ENCODE measurements at regions not wholly inside any gene's neighbourhood (a gene's known extent, or its start where the extent isn't known, plus 50 kb on each side); places are given as distances from the start of the nearest gene placed in this dataset.

DNA sequence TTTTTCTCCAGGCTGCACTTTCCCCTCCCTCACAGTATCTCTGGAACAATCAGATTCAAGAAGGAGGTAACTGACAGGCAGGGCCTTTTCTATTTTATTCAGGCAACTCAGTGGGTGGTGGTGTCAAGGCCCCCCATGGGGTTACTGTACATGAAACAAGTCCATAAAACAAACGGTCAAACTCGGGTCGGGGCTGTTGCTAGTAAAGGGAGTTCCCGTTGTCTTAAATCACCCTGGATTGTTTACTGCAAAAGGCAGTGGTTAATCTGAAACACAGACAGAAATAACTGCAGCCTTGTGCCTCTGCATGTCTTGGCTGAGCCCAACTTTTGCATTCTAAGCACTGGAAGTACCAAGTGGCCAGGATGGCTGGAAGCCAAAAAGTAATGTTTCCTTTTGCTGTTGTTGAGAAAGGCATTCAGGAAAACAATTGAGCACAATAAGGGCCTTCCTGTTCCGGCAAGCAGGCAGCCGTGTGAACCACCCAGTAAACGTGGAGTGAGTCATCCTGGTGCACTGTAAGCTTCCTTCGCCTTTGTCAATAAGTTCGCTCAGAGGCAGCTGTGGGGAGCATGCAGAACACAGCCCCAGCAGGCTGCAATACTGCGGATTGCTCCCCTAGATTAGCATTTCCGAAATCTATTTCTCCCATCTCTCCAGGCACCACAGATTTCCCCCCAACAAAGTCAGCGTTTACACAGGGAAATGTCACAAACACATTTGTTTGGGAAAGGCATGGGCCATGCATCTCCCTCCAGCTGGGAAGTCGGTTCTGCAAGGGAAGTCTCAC lies 149.6 kb downstream of the IRS1 start (continued):
- TF ChIP-seq ZNF138 (CRISPR knock-in tag; IDR thresholded peaks at IDR 0.05; ENCODE audit: low read depth) (no peak; the same call in 1 of the 2 replicates), ZNF777 (CRISPR knock-in tag; IDR thresholded peaks at IDR 0.05) (no peak), ARNT (IDR thresholded peaks at IDR 0.05) (no peak), FLYWCH1 (CRISPR knock-in tag; IDR thresholded peaks at IDR 0.05) (no peak), BORCS8-MEF2B (CRISPR knock-in tag; IDR thresholded peaks at IDR 0.05) (peak; percentile 87), PRMT3 (CRISPR knock-in tag; IDR thresholded peaks at IDR 0.05; ENCODE audit: borderline replicate concordance, low read depth) (peak; percentile 76; the same call in 1 of the 2 replicates), HDAC2 (CRISPR knock-in tag; IDR thresholded peaks at IDR 0.05) (peak; percentile 87), SP4 (CRISPR knock-in tag; IDR thresholded peaks at IDR 0.05) (no peak), ZNF263 (CRISPR knock-in tag; IDR thresholded peaks at IDR 0.05) (peak; percentile 66), ZNF570 (CRISPR knock-in tag; IDR thresholded peaks at IDR 0.05; ENCODE audit: borderline replicate concordance) (no peak), ZFP1 (CRISPR knock-in tag; IDR thresholded peaks at IDR 0.05) (peak; percentile 93; the same call in 1 of the 2 replicates), ZSCAN31 (CRISPR knock-in tag; IDR thresholded peaks at IDR 0.05; ENCODE audit: low read depth) (peak; percentile 84), DNMT1 (CRISPR knock-in tag; IDR thresholded peaks at IDR 0.05) (no peak), FOXO1 (CRISPR knock-in tag; IDR thresholded peaks at IDR 0.05) (peak; percentile 98), YY1 (IDR thresholded peaks at IDR 0.05; ENCODE audit: insufficient read depth, insufficient replicate concordance, low read depth, low read length) (no peak), CBX2 (IDR thresholded peaks at IDR 0.05; ENCODE audit: low read depth, low read length) (no peak), CBX2 (CRISPR knock-in tag; IDR thresholded peaks at IDR 0.05; ENCODE audit: low read depth) (no peak), RXRA (CRISPR knock-in tag; IDR thresholded peaks at IDR 0.05) (peak; percentile 76; the same call in 1 of the 2 replicates), ZNF101 (CRISPR knock-in tag; IDR thresholded peaks at IDR 0.05; ENCODE audit: borderline replicate concordance, low read depth) (no peak)
- TF ChIP-seq, protein P1, sequence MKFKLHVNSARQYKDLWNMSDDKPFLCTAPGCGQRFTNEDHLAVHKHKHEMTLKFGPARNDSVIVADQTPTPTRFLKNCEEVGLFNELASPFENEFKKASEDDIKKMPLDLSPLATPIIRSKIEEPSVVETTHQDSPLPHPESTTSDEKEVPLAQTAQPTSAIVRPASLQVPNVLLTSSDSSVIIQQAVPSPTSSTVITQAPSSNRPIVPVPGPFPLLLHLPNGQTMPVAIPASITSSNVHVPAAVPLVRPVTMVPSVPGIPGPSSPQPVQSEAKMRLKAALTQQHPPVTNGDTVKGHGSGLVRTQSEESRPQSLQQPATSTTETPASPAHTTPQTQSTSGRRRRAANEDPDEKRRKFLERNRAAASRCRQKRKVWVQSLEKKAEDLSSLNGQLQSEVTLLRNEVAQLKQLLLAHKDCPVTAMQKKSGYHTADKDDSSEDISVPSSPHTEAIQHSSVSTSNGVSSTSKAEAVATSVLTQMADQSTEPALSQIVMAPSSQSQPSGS (CRISPR knock-in tag; IDR thresholded peaks at IDR 0.05): peak; percentile 69
- TF ChIP-seq, protein P2, sequence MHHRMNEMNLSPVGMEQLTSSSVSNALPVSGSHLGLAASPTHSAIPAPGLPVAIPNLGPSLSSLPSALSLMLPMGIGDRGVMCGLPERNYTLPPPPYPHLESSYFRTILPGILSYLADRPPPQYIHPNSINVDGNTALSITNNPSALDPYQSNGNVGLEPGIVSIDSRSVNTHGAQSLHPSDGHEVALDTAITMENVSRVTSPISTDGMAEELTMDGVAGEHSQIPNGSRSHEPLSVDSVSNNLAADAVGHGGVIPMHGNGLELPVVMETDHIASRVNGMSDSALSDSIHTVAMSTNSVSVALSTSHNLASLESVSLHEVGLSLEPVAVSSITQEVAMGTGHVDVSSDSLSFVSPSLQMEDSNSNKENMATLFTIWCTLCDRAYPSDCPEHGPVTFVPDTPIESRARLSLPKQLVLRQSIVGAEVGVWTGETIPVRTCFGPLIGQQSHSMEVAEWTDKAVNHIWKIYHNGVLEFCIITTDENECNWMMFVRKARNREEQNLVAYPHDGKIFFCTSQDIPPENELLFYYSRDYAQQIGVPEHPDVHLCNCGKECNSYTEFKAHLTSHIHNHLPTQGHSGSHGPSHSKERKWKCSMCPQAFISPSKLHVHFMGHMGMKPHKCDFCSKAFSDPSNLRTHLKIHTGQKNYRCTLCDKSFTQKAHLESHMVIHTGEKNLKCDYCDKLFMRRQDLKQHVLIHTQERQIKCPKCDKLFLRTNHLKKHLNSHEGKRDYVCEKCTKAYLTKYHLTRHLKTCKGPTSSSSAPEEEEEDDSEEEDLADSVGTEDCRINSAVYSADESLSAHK (CRISPR knock-in tag; IDR thresholded peaks at IDR 0.05; ENCODE audit: borderline replicate concordance): peak; percentile 95; the same call in 1 of the 2 replicates
- TF ChIP-seq, protein P3, sequence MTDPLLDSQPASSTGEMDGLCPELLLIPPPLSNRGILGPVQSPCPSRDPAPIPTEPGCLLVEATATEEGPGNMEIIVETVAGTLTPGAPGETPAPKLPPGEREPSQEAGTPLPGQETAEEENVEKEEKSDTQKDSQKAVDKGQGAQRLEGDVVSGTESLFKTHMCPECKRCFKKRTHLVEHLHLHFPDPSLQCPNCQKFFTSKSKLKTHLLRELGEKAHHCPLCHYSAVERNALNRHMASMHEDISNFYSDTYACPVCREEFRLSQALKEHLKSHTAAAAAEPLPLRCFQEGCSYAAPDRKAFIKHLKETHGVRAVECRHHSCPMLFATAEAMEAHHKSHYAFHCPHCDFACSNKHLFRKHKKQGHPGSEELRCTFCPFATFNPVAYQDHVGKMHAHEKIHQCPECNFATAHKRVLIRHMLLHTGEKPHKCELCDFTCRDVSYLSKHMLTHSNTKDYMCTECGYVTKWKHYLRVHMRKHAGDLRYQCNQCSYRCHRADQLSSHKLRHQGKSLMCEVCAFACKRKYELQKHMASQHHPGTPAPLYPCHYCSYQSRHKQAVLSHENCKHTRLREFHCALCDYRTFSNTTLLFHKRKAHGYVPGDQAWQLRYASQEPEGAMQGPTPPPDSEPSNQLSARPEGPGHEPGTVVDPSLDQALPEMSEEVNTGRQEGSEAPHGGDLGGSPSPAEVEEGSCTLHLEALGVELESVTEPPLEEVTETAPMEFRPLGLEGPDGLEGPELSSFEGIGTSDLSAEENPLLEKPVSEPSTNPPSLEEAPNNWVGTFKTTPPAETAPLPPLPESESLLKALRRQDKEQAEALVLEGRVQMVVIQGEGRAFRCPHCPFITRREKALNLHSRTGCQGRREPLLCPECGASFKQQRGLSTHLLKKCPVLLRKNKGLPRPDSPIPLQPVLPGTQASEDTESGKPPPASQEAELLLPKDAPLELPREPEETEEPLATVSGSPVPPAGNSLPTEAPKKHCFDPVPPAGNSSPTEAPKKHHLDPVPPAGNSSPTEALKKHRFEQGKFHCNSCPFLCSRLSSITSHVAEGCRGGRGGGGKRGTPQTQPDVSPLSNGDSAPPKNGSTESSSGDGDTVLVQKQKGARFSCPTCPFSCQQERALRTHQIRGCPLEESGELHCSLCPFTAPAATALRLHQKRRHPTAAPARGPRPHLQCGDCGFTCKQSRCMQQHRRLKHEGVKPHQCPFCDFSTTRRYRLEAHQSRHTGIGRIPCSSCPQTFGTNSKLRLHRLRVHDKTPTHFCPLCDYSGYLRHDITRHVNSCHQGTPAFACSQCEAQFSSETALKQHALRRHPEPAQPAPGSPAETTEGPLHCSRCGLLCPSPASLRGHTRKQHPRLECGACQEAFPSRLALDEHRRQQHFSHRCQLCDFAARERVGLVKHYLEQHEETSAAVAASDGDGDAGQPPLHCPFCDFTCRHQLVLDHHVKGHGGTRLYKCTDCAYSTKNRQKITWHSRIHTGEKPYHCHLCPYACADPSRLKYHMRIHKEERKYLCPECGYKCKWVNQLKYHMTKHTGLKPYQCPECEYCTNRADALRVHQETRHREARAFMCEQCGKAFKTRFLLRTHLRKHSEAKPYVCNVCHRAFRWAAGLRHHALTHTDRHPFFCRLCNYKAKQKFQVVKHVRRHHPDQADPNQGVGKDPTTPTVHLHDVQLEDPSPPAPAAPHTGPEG (CRISPR knock-in tag; IDR thresholded peaks at IDR 0.05): peak; percentile 85
